Testis (tissue), 2 donors: ENCODE measurements at regions not wholly inside any gene's neighbourhood (a gene's known extent, or its start where the extent isn't known, plus 50 kb on each side); places are given as distances from the start of the nearest gene placed in this dataset.

ENCODE experiments used
- DNase-seq: peaks from one replicate; pipeline ENCODE4 v3.0.0-alpha.2; 2019
- H3K27ac ChIP-seq, 2 donors: fragments of 200-600 bp; sonication (generic); one replicate each; pipeline ENCODE4 v1.5.1; 2019
- H3K27me3 ChIP-seq: fragments of 200-600 bp; sonication (generic); one replicate; pipeline ENCODE4 v1.5.1; 2019
- H3K36me3 ChIP-seq: fragments of 200-600 bp; sonication (generic); one replicate; pipeline ENCODE4 v1.5.1; 2017; ENCODE audit warnings: low read depth; ENCODE audit errors: missing control alignments
- H3K4me1 ChIP-seq: fragments of 200-600 bp; sonication (generic); one replicate; pipeline ENCODE4 v1.5.1; 2019
- H3K4me3 ChIP-seq, 2 donors: fragments of 200-600 bp; sonication (generic); one replicate each; pipeline ENCODE4 v1.5.1; 2017 to 2019
- H3K9me3 ChIP-seq: fragments of 200-600 bp; sonication (generic); one replicate; pipeline ENCODE4 v1.5.1; 2017
- CTCF ChIP-seq, 3 experiments: fragments of 450-650 bp in 2 of 3; fragments of 200-600 bp in 1 of 3; sonication (generic) in 1 of 3; IDR thresholded peaks; one replicate each; pipeline ENCODE4 v1.5.1; 2016 to 2019; ENCODE audit warnings: antibody characterized with exemption in 3 of 3, mild to moderate bottlenecking in 2 of 3, moderate library complexity in 1 of 3
- POLR2A ChIP-seq: fragments of 450-650 bp; IDR thresholded peaks from one replicate; pipeline ENCODE4 v1.6.1; 2017; ENCODE audit warnings: antibody characterized with exemption, mild to moderate bottlenecking, moderate library complexity
- WGBS, 2 donors: methylation state at CpG; one replicate each; pipeline ENCODE4 v1.1.5; 2018; 5-methylcytosine and 5-hydroxymethylcytosine counted together
- intact Hi-C: fragments of 100-400 bp; cut with DNase I; formaldehyde crosslinking; loops from one replicate; pipeline ENCODE4 v1.15.1; 2023; ENCODE audit warnings: low total_unique reads

GRCh38 chr2:88331239-88331638 lies 121.3 kb downstream of the FOXI3 start:
- WGBS, 2 donors: 61 to 64% methylated on average over 1 of the region's 1 CpG
- no peak for TF ChIP-seq POLR2A
- no peak for TF ChIP-seq CTCF (IDR thresholded peaks at IDR 0.05)
- no peaks in the 10 kb centered on the region for H3K9me3 ChIP-seq
- no peak overlapping the region for H3K27ac ChIP-seq
- no peak overlapping the region for H3K4me3 ChIP-seq
- DNase-seq: no peak
- no peaks in the 10 kb centered on the region for H3K27me3 ChIP-seq
- intact Hi-C loops: no loop called here
- H3K36me3 ChIP-seq: no peaks in the 10 kb centered on the region
- no peaks in the 10 kb centered on the region for H3K4me1 ChIP-seq

- Histone ChIP-seq H3K4me1 (no peaks in the 10 kb centered on the region), H3K36me3 (no peaks in the 10 kb centered on the region), H3K27ac (no peak overlapping the region), H3K4me3 (no peak overlapping the region), H3K27me3 (no peaks in the 10 kb centered on the region), H3K9me3 (no peaks in the 10 kb centered on the region)
- no peak for DNase-seq
- 67 to 72% methylated on average over 8 of the region's 8 CpGs for WGBS, 2 donors
- intact Hi-C loops: no loop called here
- TF ChIP-seq CTCF (IDR thresholded peaks at IDR 0.05): no peak
- no peak for TF ChIP-seq POLR2A
These were observed 122.5 kb downstream of the FOXI3 start for GRCh38 chr2:88329815-88330603.

- Histone ChIP-seq H3K27ac (no peak overlapping the region), H3K27me3 (no peaks in the 10 kb centered on the region), H3K9me3 (no peaks in the 10 kb centered on the region), H3K4me3 (no peak overlapping the region), H3K36me3 (no peaks in the 10 kb centered on the region), H3K4me1 (no peaks in the 10 kb centered on the region)
- TF ChIP-seq CTCF (IDR thresholded peaks at IDR 0.05) (no peak), POLR2A (no peak)
- intact Hi-C loops: no loop called here
- 46 to 54% methylated on average over 7 of the region's 7 CpGs for WGBS, 2 donors
- DNase-seq: no peak
These were observed 130.8 kb downstream of the FOXI3 start for GRCh38 chr2:88321449-88322248.

GRCh38 chr2:88320076-88320773 lies 132.3 kb downstream of the FOXI3 start:
- DNase-seq: no peak
- H3K27me3 ChIP-seq: no peaks in the 10 kb centered on the region
- WGBS, 2 donors: 65 to 66% methylated on average over 2 of the region's 2 CpGs
- H3K36me3 ChIP-seq: no peaks in the 10 kb centered on the region
- no peak overlapping the region for H3K4me3 ChIP-seq
- TF ChIP-seq CTCF (IDR thresholded peaks at IDR 0.05): no peak
- no peak for TF ChIP-seq POLR2A
- no peak overlapping the region for H3K27ac ChIP-seq
- no peaks in the 10 kb centered on the region for H3K9me3 ChIP-seq
- intact Hi-C loops: no loop called here
- no peaks in the 10 kb centered on the region for H3K4me1 ChIP-seq
